Activated CD8-positive, alpha-beta memory T cell treated with anti-CD3 and anti-CD28 coated beads for 24 hours (primary cell): ENCODE measurements at regions not wholly inside any gene's neighbourhood (a gene's known extent, or its start where the extent isn't known, plus 50 kb on each side); places are given as distances from the start of the nearest gene placed in this dataset.

Experiments
- DNase-seq: peaks from one replicate; pipeline ENCODE4 v3.0.0-alpha.2; 2020

- DNase-seq: no peak
Measured at GRCh38 chr20:60064554-60065196, 106.5 kb downstream of the CDH26 start.

GRCh38 chr20:60065741-60066437 lies 107.7 kb downstream of the CDH26 start:
- DNase-seq: no peak

- DNase-seq: no peak
Measured at GRCh38 chr20:60066438-60066823, 108.2 kb downstream of the CDH26 start.

- no peak for DNase-seq
Measured at GRCh38 chr20:60068509-60068908, 110.3 kb downstream of the CDH26 start.

- no peak for DNase-seq
Measured at GRCh38 chr20:60069656-60070055, 111.4 kb downstream of the CDH26 start.

GRCh38 chr20:60070791-60071190 lies 112.6 kb downstream of the CDH26 start:
- DNase-seq: no peak

GRCh38 chr20:60071965-60072364 lies 113.7 kb downstream of the CDH26 start:
- DNase-seq: no peak

GRCh38 chr20:60073086-60073485 lies 114.9 kb downstream of the CDH26 start:
- DNase-seq: no peak

- DNase-seq: no peak
Measured at GRCh38 chr20:60073504-60073903, 115.3 kb downstream of the CDH26 start.

GRCh38 chr20:60074276-60074675 lies 116.1 kb downstream of the CDH26 start:
- DNase-seq: no peak

- DNase-seq: no peak
Measured at GRCh38 chr20:60078351-60079250, 120.4 kb downstream of the CDH26 start.

GRCh38 chr20:60080401-60080800 lies 122.2 kb downstream of the CDH26 start:
- no peak for DNase-seq

- DNase-seq: no peak
Measured at GRCh38 chr20:60085551-60086132, 127.4 kb downstream of the CDH26 start.

- DNase-seq: no peak
Measured at GRCh38 chr20:60086821-60087562, 128.8 kb downstream of the CDH26 start.

GRCh38 chr20:60087563-60088105 lies 129.4 kb downstream of the CDH26 start:
- peak; percentile 58 for DNase-seq

GRCh38 chr20:60088236-60088635 lies 130.0 kb downstream of the CDH26 start:
- no peak for DNase-seq

- no peak for DNase-seq
Measured at GRCh38 chr20:60090631-60091030, 132.4 kb downstream of the CDH26 start.

GRCh38 chr20:60091305-60091704 lies 133.1 kb downstream of the CDH26 start:
- no peak for DNase-seq

GRCh38 chr20:60091861-60092260 lies 133.6 kb downstream of the CDH26 start:
- DNase-seq: no peak

- DNase-seq: no peak
Measured at GRCh38 chr20:60092729-60093128, 134.5 kb downstream of the CDH26 start.

GRCh38 chr20:60095456-60095855 lies 137.2 kb downstream of the CDH26 start:
- DNase-seq: no peak

GRCh38 chr20:60096166-60096565 lies 137.9 kb downstream of the CDH26 start:
- DNase-seq: no peak
